HG02588 (cell line): ENCODE measurements at regions not wholly inside any gene's neighbourhood (a gene's known extent, or its start where the extent isn't known, plus 50 kb on each side); places are given as distances from the start of the nearest gene placed in this dataset.

ENCODE experiments used
- ATAC-seq: cut with Tn5 transposase; IDR thresholded peaks from one replicate; pipeline ENCODE4 v1.9.1; 2021; ENCODE audit warnings: mild to moderate bottlenecking, moderate library complexity; ENCODE audit not compliant: unreplicated experiment

DNA sequence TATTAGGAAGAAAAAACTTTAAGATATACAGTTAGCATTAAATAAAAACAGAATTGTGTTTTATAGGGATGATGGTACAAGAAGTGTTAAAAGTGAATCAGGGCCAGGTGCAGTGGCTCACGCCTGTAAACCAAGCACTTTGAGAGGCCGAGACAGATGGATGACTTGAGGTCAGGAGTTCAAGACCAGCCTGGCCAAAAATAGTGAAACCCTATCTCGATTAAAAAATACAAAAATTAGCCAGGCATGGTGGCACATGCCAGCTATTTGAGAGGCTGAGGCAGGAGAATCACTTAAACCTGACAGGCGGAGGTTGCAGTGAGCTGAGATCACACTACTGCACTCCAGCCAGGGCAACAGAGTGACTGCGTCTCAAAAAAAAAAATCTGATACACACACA lies 282.9 kb upstream of the ATP10B start:
- ATAC-seq = no peak

DNA sequence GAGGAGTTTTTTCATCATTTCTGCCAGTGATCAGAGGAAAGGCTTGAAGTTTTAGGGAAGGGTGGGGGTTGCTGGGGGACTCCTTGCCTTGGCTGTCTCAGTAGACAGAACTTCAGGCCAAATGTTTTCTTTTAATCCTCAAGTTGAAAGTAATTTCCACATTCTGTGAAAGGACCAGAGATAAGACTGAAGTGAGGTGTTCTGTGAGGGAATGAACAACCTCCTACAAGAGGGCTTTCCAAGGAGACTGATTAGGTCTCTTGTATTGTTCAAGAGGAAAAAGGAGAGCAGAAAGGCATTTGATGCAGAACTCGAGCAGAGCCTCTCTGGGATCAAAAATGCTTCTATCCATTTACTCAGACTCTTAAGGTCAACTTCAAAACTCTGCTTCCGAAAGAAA lies 282.1 kb upstream of the ATP10B start:
- ATAC-seq = no peak

DNA sequence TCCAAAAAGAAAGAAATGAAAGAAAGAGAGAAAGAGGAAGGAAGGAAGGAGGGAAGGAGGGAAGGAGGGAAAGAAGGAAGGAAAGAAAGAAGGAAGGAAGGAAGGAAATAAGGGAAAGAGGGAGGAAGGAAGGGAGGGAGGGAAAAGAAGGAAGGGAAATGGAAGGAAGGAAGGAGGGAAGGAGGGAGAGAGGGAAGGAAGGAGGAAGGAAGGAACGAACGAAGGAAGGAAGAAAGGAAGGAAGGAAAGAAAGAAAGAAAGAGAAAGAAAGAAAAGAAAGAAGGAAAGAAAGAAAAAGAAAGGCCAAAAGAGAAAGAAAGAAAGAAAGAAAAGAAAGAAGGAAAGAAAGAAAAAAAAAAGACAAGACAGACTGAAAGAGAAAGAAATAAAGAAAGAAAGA lies 263.9 kb upstream of the ATP10B start:
- no peak for ATAC-seq

DNA sequence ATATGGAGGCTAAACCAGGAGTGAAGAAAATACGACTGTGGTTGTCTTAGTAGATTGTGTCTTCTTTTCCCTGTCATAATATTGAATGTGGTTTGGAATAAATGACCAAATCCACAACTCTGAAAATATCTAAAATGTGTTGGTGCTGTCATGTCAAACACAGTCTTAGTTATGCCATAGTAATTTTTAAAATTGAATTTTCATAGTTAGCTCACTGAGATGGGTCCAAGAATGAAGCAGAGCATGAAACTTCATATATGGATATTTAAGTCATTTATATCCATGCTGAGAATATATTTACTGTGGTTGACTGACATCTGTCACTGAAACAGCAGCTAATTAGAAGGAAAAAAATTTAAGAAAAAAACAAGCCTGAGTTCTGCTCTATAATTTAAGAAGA lies 260.4 kb upstream of the ATP10B start:
- ATAC-seq = no peak

DNA sequence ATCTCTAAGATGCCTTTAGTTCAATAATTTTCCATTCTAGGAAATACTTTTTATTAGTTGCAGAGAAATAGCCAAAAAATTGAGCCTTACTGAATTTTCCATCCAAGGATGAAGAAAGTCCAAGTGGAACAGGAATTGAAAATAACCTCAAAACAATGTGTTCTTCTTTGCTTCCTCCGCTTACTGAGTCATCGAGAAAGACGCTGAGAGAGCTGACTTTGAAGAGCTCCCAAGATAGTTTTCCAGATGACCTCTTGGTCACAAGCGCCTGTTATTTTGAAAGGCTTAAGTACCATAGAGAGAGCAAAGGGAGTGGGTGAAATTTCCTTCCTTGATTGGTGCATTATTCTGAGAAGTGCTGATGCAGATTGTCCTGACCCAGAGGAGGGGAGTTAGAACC lies 253.5 kb upstream of the ATP10B start:
- no peak for ATAC-seq

DNA sequence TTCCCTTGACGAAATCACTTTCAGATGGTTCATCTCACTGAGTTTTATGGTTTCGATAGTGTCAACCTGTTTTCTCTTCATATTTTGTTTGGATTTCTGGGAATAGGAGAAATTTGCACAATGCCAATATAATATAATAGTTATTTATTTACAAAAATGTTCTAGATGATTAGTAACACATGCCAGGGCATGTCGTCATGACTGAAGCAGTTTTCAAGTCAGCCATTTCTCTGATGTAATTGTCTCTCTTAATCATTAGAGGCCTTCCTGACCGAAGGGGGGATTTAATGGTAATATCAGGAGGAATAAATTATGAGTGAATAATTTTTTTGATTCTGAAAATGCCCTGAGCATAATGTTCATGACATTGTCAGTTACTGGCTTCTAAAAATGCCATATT lies 246.5 kb upstream of the ATP10B start:
- ATAC-seq = no peak

DNA sequence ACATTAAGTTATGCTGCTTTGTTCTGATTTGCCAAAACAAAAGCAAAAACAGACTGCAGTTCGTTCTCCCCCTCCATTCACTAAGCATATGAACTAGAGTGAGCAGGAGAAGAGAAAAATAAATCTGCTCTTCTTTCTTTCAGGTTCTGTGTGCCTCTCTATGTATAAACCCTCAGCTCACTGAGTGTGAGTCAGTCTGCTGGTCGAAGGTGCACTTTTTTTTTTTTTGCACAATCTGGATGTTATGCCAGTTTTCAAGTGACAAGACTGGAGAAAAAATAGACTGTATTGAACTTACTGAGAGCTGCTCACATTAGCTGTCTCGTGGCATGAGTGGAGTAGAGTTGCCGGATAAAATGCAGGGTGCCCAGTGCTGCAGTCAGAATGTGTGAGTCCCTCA lies 244.6 kb upstream of the ATP10B start:
- no peak for ATAC-seq

DNA sequence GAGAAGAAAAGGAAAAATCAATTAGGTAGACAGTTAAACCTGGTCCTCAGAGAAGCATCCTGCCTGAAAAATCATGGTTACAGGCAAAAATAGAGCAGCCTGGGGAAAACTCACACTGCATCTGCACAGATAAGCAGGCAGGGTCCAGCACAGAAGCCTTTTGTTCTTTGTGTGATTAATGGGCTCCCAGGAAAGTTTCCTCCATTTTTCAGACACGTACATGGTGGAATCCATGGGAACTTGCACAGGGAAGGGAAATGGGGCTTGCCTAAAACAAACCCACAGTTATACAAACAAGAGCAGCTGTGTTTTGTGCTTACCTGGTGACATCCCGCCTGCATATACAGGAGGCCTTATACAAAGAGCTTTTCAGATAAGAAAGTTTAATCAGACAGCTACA lies 243.9 kb upstream of the ATP10B start:
- ATAC-seq = no peak

DNA sequence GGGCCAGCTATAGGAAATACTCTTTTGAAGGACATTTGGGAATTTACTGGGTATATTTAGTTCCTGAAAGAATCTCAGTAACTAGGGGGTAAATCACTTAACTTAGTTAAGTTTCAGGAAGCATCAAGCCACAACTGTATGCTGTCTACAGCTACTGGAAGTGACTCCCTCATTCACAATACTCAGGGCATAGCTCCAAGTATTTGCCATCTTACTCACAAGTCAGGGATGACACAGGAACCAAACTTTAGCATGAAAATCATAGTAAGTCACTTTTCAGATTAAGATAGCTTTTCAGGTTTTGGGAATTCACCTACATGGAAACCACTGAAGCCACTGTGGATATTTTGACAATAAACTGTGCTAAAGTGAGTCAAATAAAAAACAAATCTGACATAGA lies 242.4 kb upstream of the ATP10B start:
- ATAC-seq = no peak

DNA sequence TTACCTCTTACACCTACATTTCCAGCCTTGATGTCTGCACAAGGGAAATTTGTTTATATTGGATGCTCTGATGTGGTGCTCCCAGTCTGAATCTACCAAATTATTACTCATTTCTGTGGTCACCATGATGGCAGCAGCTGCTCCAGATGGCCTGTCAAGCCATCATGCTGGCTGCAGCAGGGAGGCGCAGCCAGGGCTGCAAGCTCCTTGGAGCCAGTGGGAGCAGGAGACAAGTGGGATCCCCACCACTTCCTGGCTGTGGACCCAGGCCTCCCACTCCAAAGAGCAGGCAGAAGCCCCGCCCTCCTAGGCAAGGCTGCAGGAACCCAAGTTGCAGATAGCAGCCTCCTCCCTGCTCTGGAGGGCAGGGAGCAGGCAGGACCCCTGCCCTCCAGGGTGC lies 241.1 kb upstream of the ATP10B start:
- ATAC-seq = no peak

DNA sequence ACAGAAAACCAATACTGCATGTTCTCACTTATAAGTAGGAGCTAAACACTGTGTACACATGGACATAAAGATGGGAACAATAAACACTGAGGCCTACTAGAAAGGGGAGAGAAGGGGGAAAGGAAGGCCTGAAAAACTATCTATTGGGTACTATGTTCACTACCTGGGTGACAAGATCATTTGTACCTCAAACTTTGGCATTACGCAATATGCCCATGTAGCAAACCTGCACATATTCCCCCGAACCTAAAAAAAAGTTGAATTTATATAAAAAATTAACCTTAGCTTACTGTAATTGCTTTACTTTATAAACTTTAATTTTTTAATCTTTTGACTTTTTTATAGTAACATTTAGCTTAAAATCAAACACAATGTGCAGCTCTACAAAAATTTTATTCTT lies 237.6 kb upstream of the ATP10B start:
- no peak for ATAC-seq

DNA sequence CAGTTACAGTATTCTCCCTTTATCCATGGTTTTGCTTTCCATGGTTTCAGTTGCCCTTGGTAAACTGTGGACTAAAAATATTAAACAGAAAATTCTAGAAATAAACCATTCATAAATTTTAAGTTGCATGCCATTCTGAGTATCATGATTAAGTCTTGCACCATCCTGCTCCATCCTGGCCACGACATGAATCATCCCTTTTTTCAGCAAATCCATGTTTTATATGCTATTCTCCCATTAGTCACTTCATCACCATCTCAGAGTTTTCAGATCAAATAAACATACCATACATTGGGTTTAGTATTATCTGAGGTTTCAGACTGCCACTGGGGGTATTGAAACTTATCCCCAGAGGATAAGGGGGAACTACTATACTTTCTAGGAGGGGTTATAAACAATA lies 234.4 kb upstream of the ATP10B start:
- no peak for ATAC-seq

DNA sequence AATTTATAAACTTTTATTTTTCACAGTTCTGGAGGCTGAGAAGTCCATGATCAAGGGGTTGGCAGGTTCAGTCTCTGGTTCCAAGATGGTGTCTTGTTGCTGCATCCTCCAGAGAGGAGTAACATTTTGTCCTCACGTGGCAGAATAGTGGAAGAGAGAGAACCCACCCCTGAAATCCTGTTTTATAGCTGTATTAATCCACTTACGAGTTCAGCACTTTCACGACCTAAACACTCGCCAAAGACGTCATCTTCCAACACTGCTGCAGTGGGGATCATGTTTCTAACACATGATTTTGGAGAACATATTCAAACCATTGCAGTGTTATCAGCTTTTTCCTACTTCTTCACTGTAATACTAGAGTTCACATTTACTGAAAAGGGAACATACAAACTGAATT lies 233.0 kb upstream of the ATP10B start:
- ATAC-seq = no peak

DNA sequence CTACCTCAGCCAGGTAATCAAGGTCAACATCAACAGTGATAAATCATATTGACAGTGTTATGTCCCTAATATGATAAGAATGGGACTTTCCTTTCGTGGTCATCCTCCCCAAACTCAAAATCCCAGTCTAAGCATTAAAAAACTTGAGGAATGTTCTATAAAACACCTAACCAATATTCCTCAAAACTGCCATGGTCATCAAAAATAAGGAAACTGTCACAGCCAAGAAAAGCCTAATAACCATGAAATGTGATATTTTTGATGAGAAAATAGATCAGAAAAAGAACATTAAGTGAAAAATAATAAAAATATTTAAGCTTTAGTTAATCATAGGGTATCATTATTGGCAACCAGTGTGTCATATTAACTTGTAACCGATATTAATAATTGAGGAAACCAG lies 232.1 kb upstream of the ATP10B start:
- no peak for ATAC-seq

DNA sequence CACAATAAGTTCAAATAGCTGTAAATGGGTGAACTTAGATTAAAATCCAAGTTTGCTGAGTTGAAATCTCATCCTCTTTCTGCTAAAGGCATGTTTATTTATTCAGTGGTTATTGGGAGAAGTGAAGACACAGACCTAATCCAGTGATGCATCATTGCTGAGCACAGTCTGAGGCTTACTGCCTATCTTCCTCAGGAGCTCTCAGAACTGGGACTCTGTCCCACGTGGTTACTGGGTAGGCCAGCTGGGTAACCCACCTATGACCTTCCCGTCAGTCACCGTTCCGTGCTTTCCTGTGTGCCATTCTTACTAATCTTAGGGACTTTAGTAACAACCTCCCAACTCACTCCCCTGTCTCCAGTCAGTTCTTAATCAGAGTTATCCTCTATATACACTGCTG lies 226.8 kb upstream of the ATP10B start:
- ATAC-seq = peak; percentile 54

DNA sequence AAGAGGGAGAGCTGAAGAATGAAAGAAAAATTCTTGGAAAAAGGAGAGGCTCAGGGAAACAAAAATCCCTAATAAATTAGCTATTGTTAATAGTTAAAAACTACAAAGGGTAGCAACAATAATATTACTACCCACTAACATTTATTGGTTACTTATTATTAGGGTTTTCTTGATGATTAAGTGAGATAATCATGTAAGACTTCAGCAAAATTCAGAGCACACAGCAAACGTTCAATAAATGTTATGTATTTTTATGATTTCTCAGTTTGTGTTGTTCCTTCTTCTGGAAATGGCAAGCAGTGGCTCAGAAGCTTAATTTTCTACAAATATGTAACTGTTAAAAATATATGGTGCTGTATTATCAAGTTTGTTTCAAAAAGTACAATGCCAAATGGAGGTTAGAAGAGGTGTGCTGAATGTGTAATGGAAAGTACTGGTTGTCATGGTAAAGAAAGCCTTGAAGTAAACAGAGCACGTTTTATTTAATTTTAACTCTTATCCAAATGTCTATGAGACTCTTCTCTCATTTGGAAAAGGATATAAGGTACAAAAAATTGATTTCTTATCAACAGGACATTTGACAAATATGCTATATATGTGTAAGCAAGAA lies 226.0 kb upstream of the ATP10B start:
- ATAC-seq = no peak

DNA sequence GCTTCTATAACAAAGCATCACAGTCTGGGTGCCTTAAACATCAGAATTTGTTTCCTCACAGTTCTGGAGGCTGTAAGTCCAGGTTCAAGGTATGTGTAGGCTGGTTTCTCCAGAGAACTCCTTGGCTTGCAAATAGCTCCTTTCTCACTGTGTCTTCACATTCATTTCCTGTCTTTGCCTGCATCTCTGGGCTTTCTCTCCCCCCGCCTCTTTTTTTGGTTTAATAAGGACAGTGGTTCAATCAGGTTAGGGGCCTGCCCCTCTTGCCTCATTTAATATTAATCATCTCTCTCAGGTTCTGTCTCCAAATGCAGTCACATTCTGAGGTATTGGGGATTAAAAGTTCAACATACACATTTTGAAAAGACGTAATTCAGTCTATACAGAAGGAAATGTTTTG lies 225.5 kb upstream of the ATP10B start:
- ATAC-seq = no peak

DNA sequence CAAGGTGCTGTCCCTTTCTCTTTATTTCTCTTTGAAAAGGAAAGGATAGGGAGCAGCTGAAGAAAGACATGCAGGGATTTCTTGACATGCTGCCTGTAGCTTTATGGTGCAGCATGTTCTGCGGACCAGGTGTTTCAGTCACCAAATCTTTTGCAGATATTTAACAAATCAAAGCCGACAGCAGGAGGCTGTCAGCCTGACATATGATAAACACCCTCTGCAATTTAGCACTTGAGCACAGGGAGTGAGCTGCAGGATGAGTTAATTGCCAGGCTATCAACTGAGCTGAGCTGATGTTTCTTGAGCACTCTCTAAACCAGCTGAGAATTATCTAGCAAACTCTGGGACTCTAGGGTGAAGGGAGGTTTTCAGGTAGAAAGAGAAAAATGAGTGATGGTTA lies 212.8 kb upstream of the ATP10B start:
- ATAC-seq = no peak

DNA sequence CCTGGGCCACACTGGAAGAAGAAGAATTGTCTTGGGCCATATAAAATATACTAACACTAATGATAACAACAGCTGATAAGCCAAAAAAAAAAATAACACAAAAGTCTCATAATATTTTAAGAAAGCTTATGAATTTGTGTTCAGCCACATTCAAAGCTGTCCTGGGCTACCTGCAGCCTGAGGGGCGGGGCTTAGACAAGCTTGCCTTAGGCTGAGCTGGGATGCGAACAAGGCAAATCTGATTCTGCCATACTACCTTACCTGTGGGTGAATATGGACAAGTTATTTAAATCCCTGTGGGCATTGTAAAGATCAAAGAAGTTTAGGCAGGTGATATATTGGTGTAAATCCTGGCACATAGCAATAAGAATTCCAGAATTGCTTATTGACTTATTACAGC lies 212.3 kb upstream of the ATP10B start:
- ATAC-seq = no peak

DNA sequence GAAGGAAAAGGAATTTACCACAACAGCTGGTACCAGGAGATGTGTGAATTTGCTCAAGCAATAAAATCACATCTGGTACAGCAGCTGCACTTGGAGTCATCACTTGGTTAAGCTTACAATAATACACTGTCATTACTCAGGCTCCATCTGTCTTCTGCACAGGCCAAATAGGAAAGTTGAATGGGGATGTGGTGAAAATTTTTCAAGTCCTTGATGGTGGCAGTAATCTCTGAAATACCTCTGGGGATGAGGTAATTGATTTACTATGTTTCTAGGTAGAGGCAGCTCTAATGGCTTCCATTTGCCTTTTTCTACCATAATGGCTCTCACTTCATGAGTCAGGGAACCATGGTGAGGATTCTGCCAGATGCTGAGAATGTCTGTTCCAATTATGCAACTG lies 206.8 kb upstream of the ATP10B start:
- no peak for ATAC-seq

DNA sequence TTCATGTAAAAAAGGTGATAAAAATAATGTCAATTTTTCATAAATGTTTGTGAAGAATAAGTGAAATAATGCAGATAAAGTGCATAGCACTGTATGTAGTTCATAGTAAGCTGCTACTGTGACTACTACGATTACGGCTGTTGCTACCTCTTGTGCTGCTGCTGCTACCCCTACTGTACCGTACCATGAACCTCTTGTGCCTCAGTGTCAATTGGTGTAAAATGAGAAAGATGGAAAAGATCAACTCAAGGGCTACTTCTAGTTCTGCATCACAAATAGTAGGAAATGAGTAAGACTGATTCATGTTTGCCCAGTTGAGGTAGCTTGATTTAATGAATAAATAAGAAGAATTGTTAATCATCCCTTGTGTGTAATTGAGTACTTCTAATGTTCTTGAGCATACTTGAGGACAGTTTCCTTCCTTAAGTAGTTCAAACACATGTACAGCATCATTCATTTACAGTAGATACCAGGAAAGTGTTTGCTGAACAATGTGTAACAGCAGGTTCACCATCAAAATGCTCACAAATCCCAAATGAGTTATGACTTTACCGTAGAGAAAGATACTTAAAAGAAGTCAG lies 200.0 kb upstream of the ATP10B start:
- ATAC-seq = no peak

DNA sequence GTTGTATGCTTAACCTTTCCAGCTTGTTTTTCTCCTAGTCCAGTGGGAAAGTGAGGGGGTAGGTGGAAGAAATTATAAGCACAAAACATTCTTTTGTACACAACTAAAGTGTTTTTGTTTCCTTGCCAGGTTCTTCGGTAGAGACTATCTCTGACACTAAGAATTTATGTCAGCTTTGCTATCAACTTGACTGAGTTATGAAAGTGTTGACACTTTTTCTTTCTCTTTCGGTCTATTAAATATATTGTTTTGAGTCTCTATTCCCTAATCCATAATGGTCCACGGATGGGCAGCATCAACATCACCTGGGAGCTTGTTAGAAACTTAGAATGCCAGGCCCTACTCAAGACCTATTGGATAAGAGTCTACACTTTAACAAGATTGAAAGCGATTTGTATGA lies 195.0 kb upstream of the ATP10B start:
- ATAC-seq = no peak

DNA sequence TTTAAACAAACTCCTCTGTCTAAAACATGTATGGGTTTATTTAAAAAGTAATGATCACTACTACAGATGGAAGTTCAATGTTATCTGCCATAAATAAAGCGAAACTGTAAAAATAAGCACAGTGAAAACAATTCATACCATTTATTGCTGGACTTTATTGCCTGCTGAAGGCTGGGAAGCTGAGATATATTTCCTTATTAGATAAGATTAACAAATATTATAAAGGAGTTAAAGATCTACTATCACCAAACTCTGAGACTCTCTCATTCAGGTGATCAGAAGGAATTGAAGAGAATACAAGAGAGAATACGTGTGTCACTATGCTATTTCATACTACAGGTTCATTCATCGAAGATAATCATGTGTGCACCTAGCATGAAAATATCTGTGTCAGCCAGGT lies 190.9 kb upstream of the ATP10B start:
- ATAC-seq = no peak
